GM06990 (cell line): ENCODE measurements at regions not wholly inside any gene's neighbourhood (a gene's known extent, or its start where the extent isn't known, plus 50 kb on each side); places are given as distances from the start of the nearest gene placed in this dataset.

ENCODE experiments used
- DNase-seq: peaks from one replicate; pipeline ENCODE4 v3.0.0-alpha.2; 2011; ENCODE audit not compliant: insufficient read length; ENCODE audit errors: extremely low read depth
- H3K27me3 ChIP-seq: replicated peaks from 2 replicates; pipeline ENCODE4 v1.6.0; 2011; ENCODE audit warnings: low read length; ENCODE audit not compliant: control insufficient read depth, insufficient read depth
- H3K36me3 ChIP-seq: 2 replicates; pipeline ENCODE4 v1.5.1; 2011; ENCODE audit warnings: low read length; ENCODE audit not compliant: control insufficient read depth, insufficient read depth
- H3K4me3 ChIP-seq: replicated peaks from 2 replicates; pipeline ENCODE4 v1.5.1; 2011; ENCODE audit warnings: low read depth, mild to moderate bottlenecking, control low read depth, low read length
- CTCF ChIP-seq: IDR thresholded peaks from 2 replicates; pipeline ENCODE4 v1.5.1; 2011; ENCODE audit warnings: low read length, control low read depth, mild to moderate bottlenecking, inconsistent platforms; ENCODE audit not compliant: insufficient read depth, poor library complexity, severe bottlenecking

- H3K4me3 ChIP-seq = no peak overlapping the region
- peak; percentile 95 for TF ChIP-seq CTCF
- H3K27me3 ChIP-seq = peaks cover 2% of the 10 kb centered on the region; the same call in 1 of the 2 replicates
- DNase-seq = peak; percentile 36
- no peaks in the 10 kb centered on the region for H3K36me3 ChIP-seq
Measured at GRCh38 chr10:123582084-123582989, 83.8 kb upstream of the GPR26 start.

- H3K4me3 ChIP-seq = no peak overlapping the region
- peak; percentile 85 for TF ChIP-seq CTCF
- no peaks in the 10 kb centered on the region for H3K27me3 ChIP-seq
- H3K36me3 ChIP-seq = no peaks in the 10 kb centered on the region
- DNase-seq = peak; percentile 34
Measured at GRCh38 chr10:123583639-123584418, 82.3 kb upstream of the GPR26 start.

- Histone ChIP-seq H3K27me3 (no peaks in the 10 kb centered on the region), H3K4me3 (no peak overlapping the region), H3K36me3 (no peaks in the 10 kb centered on the region)
- TF ChIP-seq CTCF = no peak
- no peak for DNase-seq
Measured at GRCh38 chr10:123584419-123584775, 81.8 kb upstream of the GPR26 start.

GRCh38 chr10:123585477-123586445 lies 80.4 kb upstream of the GPR26 start:
- TF ChIP-seq CTCF = no peak
- H3K36me3 ChIP-seq = no peaks in the 10 kb centered on the region
- no peaks in the 10 kb centered on the region for H3K27me3 ChIP-seq
- DNase-seq = no peak
- no peak overlapping the region for H3K4me3 ChIP-seq

- no peak for TF ChIP-seq CTCF
- H3K4me3 ChIP-seq = no peak overlapping the region
- DNase-seq = no peak
- H3K36me3 ChIP-seq = no peaks in the 10 kb centered on the region
- H3K27me3 ChIP-seq = no peaks in the 10 kb centered on the region
Measured at GRCh38 chr10:123587110-123587509, 79.0 kb upstream of the GPR26 start.
